ENCODE measurements at regions not wholly inside any gene's neighbourhood (a gene's known extent, or its start where the extent isn't known, plus 50 kb on each side); places are given as distances from the start of the nearest gene placed in this dataset.
"Not testable (repeated sequence)": the region's sequence is repeated elsewhere in the genome, so short reads cannot be mapped to it uniquely, and the experiment has no call there.

DNA sequence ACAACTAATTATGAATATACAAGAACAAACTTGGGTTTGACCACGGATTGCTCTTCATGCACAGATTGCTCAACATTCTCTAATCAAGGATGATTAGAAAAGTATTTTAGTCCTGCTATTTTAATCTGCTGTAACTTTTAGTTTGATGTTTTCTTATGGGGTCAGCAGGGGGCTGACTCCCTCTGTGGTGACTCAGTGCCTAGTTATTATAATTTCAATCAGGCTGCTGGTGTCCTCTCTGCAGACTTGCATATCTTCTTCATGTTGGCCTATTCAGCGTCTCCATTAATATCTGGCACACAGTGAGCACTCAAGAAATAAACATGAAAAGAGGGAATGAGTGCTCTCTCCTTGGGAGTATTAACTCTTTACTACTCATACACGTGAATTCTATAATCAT is 223.8 kb upstream of the DDI1 start:
- H3K4me3 ChIP-seq (ENCODE audit: low read depth in 1 of 3, low read length in 3 of 3): no peak overlapping the region

GRCh38 chr11:103820345-103820744 is 216.1 kb upstream of the DDI1 start:
- not testable (repeated sequence) for H3K4me1 ChIP-seq (ENCODE audit: control insufficient read depth in 4 of 4, insufficient read depth in 4 of 4, low read length in 3 of 4); H3K9ac ChIP-seq (ENCODE audit: low read depth in 1 of 2, low read length in 2 of 2); H3K9me3 ChIP-seq (ENCODE audit: control insufficient read depth in 4 of 4, low read length in 3 of 4); H3K36me3 ChIP-seq (ENCODE audit: control insufficient read depth in 4 of 4, insufficient read depth in 3 of 4, low read depth in 1 of 4, low read length in 3 of 4); H3K27me3 ChIP-seq (ENCODE audit: control insufficient read depth in 4 of 4, insufficient read depth in 4 of 4, low read length in 3 of 4); DNase-seq (ENCODE audit: low spot score); H3K4me3 ChIP-seq (ENCODE audit: low read depth in 1 of 3, low read length in 3 of 3); H3K27ac ChIP-seq (ENCODE audit: low read depth in 1 of 2, low read length in 2 of 2)
- 79% methylated on average over 8 of the region's 8 CpGs for WGBS

More for the DNA sequence above, 223.8 kb upstream of the DDI1 start:
- Histone ChIP-seq H3K9me3 (ENCODE audit: control insufficient read depth in 4 of 4, low read length in 3 of 4) (no peaks in the 10 kb centered on the region), H3K27me3 (ENCODE audit: control insufficient read depth in 4 of 4, insufficient read depth in 4 of 4, low read length in 3 of 4) (no peaks in the 10 kb centered on the region), H3K4me1 (ENCODE audit: control insufficient read depth in 4 of 4, insufficient read depth in 4 of 4, low read length in 3 of 4) (no peaks in the 10 kb centered on the region), H3K9ac (ENCODE audit: low read depth in 1 of 2, low read length in 2 of 2) (no peak overlapping the region), H3K36me3 (ENCODE audit: control insufficient read depth in 4 of 4, insufficient read depth in 3 of 4, low read depth in 1 of 4, low read length in 3 of 4) (no peaks in the 10 kb centered on the region), H3K27ac (ENCODE audit: low read depth in 1 of 2, low read length in 2 of 2) (no peak overlapping the region)
- DNase-seq (ENCODE audit: low spot score): no peak
- WGBS: 72% methylated on average over 3 of the region's 3 CpGs
- TF ChIP-seq HNF4A (conservative IDR thresholded peaks at IDR 0.05): no peak
- no peak for TF ChIP-seq ATF3 (IDR thresholded peaks at IDR 0.05)
- TF ChIP-seq CTCF (IDR thresholded peaks at IDR 0.05; ENCODE audit: low read depth, low read length, missing input control): no peak
- TF ChIP-seq TAF1 (conservative IDR thresholded peaks at IDR 0.05): no peak
- TF ChIP-seq, protein P1, sequence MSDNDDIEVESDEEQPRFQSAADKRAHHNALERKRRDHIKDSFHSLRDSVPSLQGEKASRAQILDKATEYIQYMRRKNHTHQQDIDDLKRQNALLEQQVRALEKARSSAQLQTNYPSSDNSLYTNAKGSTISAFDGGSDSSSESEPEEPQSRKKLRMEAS (IDR thresholded peaks at IDR 0.05): no peak
- TF ChIP-seq FOXA2 (IDR thresholded peaks at IDR 0.05): no peak
- no peak for TF ChIP-seq GABPA (IDR thresholded peaks at IDR 0.05 in 1 of 2, conservative IDR thresholded peaks at IDR 0.05 in 1 of 2)
- TF ChIP-seq RAD21 (IDR thresholded peaks at IDR 0.05): no peak
- no peak for TF ChIP-seq HNF4G (IDR thresholded peaks at IDR 0.05)
- TF ChIP-seq SP1 (IDR thresholded peaks at IDR 0.05): no peak
- no peak for TF ChIP-seq YY1 (IDR thresholded peaks at IDR 0.05)
- TF ChIP-seq FOXA1 (IDR thresholded peaks at IDR 0.05): no peak
- no peak for TF ChIP-seq NR2F2 (IDR thresholded peaks at IDR 0.05)
- TF ChIP-seq RXRA (IDR thresholded peaks at IDR 0.05): no peak
- TF ChIP-seq EGR1 (IDR thresholded peaks at IDR 0.05; ENCODE audit: low read depth in 2 of 2): no peak
- no peak for TF ChIP-seq REST (IDR thresholded peaks at IDR 0.05)
- no peak for TF ChIP-seq JUND (IDR thresholded peaks at IDR 0.05)
- TF ChIP-seq, protein P2, sequence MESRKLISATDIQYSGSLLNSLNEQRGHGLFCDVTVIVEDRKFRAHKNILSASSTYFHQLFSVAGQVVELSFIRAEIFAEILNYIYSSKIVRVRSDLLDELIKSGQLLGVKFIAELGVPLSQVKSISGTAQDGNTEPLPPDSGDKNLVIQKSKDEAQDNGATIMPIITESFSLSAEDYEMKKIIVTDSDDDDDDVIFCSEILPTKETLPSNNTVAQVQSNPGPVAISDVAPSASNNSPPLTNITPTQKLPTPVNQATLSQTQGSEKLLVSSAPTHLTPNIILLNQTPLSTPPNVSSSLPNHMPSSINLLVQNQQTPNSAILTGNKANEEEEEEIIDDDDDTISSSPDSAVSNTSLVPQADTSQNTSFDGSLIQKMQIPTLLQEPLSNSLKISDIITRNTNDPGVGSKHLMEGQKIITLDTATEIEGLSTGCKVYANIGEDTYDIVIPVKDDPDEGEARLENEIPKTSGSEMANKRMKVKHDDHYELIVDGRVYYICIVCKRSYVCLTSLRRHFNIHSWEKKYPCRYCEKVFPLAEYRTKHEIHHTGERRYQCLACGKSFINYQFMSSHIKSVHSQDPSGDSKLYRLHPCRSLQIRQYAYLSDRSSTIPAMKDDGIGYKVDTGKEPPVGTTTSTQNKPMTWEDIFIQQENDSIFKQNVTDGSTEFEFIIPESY (IDR thresholded peaks at IDR 0.05): no peak

All from liver (tissue), 8 donors.